22Rv1 (cell line): ENCODE measurements at regions not wholly inside any gene's neighbourhood (a gene's known extent, or its start where the extent isn't known, plus 50 kb on each side); places are given as distances from the start of the nearest gene placed in this dataset.

ENCODE experiments used
- ZFX ChIP-seq: fragments of 450-650 bp; IDR thresholded peaks from 2 replicates; pipeline ENCODE4 v1.6.1; 2017; ENCODE audit warnings: antibody characterized with exemption, borderline replicate concordance
- TF ChIP-seq, protein P1 (sequence below): fragments of 450-650 bp; IDR thresholded peaks from 2 replicates; pipeline ENCODE4 v1.5.1; 2017; ENCODE audit warnings: mild to moderate bottlenecking

- TF ChIP-seq, protein P1, sequence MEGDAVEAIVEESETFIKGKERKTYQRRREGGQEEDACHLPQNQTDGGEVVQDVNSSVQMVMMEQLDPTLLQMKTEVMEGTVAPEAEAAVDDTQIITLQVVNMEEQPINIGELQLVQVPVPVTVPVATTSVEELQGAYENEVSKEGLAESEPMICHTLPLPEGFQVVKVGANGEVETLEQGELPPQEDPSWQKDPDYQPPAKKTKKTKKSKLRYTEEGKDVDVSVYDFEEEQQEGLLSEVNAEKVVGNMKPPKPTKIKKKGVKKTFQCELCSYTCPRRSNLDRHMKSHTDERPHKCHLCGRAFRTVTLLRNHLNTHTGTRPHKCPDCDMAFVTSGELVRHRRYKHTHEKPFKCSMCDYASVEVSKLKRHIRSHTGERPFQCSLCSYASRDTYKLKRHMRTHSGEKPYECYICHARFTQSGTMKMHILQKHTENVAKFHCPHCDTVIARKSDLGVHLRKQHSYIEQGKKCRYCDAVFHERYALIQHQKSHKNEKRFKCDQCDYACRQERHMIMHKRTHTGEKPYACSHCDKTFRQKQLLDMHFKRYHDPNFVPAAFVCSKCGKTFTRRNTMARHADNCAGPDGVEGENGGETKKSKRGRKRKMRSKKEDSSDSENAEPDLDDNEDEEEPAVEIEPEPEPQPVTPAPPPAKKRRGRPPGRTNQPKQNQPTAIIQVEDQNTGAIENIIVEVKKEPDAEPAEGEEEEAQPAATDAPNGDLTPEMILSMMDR: no peak
- no peak for TF ChIP-seq ZFX
Observed at GRCh38 chr5:33272288-33272687, 168.5 kb upstream of the TARS1 start.
